HG02938 (cell line): ENCODE measurements at regions not wholly inside any gene's neighbourhood (a gene's known extent, or its start where the extent isn't known, plus 50 kb on each side); places are given as distances from the start of the nearest gene placed in this dataset.
"Not testable (repeated sequence)": the region's sequence is repeated elsewhere in the genome, so short reads cannot be mapped to it uniquely, and the experiment has no call there.

Experiments used
- ATAC-seq: cut with Tn5 transposase; IDR thresholded peaks from one replicate; pipeline ENCODE4 v1.9.1; 2021; ENCODE audit warnings: mild to moderate bottlenecking, moderate library complexity; ENCODE audit not compliant: unreplicated experiment

GRCh38 chr7:25069900-25070443 lies 55.1 kb downstream of the CYCS start:
- ATAC-seq: no peak

GRCh38 chr7:25068502-25069213 lies 56.4 kb downstream of the CYCS start:
- no peak for ATAC-seq

GRCh38 chr7:25067726-25068501 lies 57.1 kb downstream of the CYCS start:
- ATAC-seq: no peak

GRCh38 chr7:25066253-25066652 lies 58.8 kb downstream of the CYCS start:
- no peak for ATAC-seq

GRCh38 chr7:25062380-25062779 lies 62.7 kb downstream of the CYCS start:
- ATAC-seq: no peak

- ATAC-seq: no peak
These were observed 64.5 kb downstream of the CYCS start for GRCh38 chr7:25060487-25061055.

- no peak for ATAC-seq
These were observed 65.5 kb downstream of the CYCS start for GRCh38 chr7:25059576-25059975.

GRCh38 chr7:25056368-25056767 lies 68.7 kb downstream of the CYCS start:
- no peak for ATAC-seq

- no peak for ATAC-seq
These were observed 69.4 kb downstream of the CYCS start for GRCh38 chr7:25055520-25056220.

GRCh38 chr7:25054819-25055519 lies 70.1 kb downstream of the CYCS start:
- no peak for ATAC-seq

- ATAC-seq: no peak
These were observed 70.2 kb upstream of the OSBPL3 start for GRCh38 chr7:25050223-25050622.

GRCh38 chr7:25048444-25048834 lies 68.5 kb upstream of the OSBPL3 start:
- no peak for ATAC-seq

- ATAC-seq: not testable (repeated sequence)
These were observed 67.8 kb upstream of the OSBPL3 start for GRCh38 chr7:25047571-25048443.

- ATAC-seq: no peak
These were observed 57.3 kb upstream of the OSBPL3 start for GRCh38 chr7:25037325-25037724.

- no peak for ATAC-seq
These were observed 55.3 kb upstream of the OSBPL3 start for GRCh38 chr7:25035274-25035673.

- ATAC-seq: no peak
These were observed 54.2 kb upstream of the OSBPL3 start for GRCh38 chr7:25034136-25034535.

- ATAC-seq: no peak
These were observed 53.1 kb upstream of the OSBPL3 start for GRCh38 chr7:25032774-25033743.

GRCh38 chr7:25031432-25031831 lies 51.5 kb upstream of the OSBPL3 start:
- ATAC-seq: peak; percentile 25
